COLO829 (cell line): ENCODE measurements at regions not wholly inside any gene's neighbourhood (a gene's known extent, or its start where the extent isn't known, plus 50 kb on each side); places are given as distances from the start of the nearest gene placed in this dataset.

ENCODE experiments used
- DNase-seq: peaks from one replicate; pipeline ENCODE4 v3.0.0; 2012; ENCODE audit warnings: low spot score

DNA sequence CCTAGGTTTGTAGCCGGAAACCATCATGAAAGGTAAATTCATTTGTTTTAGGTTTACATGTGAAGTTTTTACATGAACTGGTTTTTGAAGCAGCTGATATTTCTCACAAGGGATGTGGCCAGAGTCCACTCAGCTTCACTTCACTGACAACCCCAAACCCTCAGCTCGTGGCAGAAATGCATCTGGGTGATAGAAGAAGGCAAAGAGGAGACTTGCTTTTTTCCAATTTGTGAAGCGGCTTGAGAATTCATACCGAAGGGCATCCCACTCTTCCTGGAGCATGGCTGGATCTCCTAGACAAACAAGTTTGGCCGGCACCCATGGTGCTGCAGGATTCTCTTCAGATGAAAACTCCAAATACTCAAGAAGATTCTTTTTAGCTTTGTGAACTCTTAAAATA is 392.8 kb upstream of the CNR1 start:
- no peak for DNase-seq

DNA sequence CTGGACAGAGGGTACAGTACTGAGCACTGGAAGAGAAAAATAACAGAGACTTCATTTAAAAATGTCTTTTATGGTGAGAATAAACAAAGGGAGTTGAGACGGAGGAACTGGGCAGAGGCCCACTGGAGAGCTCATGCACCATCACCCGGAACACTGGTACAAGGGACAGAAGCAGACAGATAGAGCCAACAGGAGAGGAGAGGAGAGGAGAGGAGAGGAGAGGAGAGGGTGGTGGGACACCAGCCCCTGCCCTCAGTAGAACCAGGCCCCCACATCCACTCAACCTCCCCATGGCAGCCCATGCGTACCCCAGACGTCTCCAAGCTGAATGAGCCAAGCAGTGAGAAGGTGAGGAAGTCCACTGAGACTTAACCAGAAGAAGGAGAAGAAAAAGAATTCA is 390.5 kb upstream of the CNR1 start:
- DNase-seq, result no peak

DNA sequence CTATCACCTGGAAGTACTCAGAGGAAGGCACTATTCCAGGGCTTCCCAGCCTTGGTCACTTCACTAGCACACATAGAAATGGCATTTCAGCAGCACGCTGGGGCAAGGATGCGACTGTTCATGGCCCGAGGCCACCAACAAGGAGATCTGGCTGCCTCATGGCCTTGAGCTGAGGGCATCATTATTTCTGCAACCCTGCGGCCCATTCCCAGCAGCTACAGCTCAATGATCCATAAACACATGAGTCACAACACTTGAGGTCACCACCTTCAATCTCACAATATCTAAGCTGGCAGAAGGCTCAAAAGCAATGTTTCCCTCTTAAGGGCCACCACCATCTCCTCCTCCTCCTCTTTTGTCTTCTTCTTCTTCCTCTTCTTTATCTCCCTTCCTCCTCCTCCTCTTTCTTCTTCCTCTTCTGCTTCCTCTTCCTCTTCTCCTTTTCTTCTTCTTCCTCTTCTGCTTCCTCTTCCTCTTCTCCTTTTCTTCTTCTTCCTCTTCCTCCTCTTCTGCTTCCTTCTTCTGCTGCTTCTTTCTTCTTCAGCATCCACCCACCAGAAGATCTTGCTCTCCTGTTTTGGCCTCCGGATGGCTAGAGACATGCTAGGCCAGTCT is 382.9 kb upstream of the CNR1 start:
- no peak for DNase-seq

DNA sequence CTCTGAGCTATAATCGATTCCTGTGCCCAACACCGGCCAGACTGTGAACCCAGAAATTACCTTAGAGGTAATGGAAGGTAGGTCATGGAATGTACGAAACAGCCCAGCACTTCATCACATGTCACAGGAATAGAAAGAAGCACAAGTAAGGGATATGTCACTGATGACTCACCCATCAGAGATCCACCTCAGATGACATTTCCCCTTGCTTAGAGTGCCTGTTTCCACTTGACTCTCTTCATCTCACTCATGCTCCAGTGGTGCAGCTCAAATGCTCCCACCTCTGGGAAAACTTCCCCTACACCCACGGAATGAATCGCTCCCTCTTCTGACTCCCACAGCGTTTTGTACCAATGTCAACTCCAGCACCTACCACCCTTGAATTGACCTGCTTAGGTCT is 381.6 kb upstream of the CNR1 start:
- no peak for DNase-seq

DNA sequence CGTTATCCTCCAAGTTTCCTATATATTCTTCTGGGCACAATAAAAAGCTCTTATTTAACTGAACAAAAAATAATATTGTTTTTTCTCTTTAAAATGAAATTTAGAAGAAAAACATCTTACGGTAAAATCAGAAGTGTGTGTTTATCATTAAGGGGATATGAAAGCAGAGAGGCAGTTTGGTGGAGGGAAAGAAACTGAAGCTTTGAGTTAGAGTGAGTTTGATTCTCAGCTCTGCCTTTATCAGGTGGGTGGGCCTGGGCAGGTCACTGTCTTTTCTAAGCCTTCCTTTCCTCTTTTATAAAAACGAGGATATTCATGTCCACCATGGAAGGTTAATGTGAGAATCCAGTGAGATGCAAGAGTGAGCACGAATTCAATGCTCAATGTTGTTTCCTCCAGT is 379.8 kb upstream of the CNR1 start:
- no peak for DNase-seq

DNA sequence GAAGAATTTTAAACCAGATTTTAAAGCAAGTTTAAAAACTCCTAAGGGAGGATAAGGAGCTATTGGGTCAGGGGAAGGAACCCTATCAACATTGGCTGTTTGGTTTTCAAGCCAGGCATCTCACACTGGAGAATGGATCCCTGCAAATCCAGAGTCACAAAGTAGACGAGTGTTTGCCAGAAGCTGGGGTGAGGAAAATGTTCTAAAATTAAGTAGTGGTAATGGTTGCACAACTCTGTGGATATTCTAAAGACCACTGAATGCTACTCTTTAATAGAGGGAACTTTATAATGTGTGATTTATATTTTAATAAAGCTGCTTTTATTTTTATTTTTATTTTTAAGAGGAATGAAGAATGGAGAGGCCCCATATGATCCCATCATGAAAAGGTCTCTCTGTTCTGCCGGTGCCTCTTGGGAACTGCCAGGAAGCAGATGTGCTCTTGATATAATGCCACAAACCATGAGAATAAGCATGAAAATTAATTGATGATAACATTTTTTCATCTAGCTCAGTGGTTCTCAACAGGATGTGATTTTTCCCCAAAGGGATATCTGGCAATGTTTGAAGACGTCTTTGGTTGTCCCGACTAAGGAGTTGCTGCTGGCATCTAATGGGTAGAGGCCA is 379.0 kb upstream of the CNR1 start:
- peak; percentile 82 for DNase-seq

DNA sequence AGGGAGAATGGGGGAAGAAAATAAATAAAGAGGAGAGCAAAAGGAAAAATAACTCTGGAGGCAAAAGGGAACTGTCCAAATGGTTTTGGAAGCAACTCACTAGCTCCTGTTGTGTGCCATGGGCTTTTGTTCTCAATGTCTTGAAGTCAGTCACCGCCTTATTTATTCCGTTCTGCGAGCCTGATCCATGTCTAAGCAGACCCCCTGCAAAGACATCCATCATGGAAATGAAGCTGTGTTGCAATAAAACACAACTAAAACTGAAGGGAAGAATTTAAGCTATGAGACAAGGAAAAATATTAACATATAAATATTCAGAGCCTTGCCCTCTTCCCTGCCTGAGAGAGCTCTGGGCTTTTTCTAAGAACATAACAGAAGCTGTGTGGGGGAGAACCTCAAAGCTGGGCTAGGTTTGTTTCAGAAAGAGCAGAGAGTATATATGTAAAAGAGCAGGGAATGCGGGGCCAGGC is 373.2 kb upstream of the CNR1 start:
- DNase-seq, result no peak

DNA sequence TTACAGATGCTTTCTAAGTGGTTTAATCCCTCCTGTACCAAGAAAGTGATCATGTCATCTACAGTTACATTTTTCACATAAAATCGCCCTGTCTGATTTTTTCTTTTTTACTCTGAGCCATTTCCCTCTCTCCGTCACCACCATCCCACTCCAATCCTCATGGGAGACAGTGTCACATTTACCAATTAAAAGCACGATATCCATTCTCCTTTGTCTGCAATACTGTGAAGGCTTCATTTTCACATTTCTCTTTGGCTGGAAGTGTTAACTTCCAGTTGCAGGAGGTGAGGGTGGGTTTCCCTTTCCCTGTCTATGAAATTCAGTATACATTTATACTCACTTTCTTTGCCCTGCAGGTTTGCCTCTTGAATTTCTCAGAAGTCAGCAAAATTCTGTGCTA is 372.7 kb upstream of the CNR1 start:
- no peak for DNase-seq

DNA sequence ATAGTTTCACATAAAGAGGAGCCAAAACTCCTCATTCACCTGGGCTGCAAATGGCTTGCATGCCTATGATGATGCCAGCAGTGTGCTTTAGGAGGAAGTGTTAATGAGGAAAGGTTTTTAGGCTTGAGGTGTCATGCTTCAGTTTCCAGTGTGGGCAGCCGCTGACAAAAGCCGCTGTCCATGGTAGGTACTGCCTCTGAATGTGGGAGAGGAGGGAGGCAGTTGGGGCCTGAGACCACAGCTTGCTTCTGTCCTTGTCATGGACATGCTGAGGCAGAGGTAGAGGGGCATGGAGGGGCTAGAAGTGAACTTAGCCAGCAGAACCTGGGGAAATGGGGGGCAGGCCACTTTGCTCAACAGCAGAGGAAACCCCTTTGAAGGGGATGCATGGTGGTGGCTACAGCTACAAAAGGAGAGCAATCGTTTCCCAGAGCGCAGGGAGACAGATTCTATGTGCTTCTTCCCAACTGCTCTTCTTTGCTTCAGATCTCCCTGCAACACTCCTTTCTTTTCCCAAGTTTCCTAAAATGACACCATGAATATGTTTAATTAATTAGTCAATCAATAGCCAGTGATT is 372.1 kb upstream of the CNR1 start:
- DNase-seq, result peak; percentile 11

DNA sequence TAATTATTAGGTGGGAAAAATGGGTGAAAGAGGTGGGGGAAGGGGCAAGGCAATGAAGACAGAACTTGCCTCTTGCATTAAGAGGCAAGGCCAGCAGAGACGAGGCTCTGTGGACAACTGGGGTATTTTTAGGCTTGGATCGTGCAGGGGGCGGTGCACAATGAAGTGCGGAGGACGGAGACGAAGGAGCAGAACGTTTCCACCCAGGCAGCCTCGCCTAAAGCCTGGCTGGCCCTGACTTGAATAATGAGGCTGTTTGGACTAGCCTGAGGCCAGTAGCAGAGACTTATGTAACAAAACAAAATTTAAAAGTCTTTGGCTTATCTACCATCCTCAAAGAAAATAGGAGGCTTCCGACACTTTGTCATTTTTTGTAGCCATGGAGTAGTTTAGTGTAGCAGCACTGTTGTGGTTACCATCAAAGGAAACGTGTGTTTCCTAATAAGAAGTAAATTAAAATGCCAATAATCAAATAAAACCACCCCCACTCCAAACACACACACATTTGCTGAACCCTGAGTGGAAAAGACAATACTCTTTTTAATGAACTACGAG is 370.0 kb upstream of the CNR1 start:
- DNase-seq, result no peak

DNA sequence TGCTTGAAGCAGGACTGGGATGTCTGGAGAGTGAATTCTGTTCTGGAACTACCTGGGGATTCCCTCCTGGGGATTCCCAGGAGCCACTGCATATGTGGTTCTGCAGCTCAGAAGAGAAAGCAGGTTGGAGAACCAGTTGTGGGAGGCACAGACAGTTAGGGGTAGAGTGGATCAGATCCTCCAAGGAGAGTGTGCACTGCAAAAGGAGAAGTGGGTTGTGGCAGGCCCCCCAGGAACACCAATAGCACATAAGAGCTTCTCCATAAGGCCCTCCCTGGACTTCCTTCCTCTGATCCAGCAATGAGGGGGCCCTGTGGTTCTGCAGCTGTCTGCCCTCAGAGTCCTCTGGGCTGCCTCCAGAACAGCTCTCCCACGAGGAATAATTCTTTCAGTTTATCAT is 369.2 kb upstream of the CNR1 start:
- DNase-seq, result no peak

DNA sequence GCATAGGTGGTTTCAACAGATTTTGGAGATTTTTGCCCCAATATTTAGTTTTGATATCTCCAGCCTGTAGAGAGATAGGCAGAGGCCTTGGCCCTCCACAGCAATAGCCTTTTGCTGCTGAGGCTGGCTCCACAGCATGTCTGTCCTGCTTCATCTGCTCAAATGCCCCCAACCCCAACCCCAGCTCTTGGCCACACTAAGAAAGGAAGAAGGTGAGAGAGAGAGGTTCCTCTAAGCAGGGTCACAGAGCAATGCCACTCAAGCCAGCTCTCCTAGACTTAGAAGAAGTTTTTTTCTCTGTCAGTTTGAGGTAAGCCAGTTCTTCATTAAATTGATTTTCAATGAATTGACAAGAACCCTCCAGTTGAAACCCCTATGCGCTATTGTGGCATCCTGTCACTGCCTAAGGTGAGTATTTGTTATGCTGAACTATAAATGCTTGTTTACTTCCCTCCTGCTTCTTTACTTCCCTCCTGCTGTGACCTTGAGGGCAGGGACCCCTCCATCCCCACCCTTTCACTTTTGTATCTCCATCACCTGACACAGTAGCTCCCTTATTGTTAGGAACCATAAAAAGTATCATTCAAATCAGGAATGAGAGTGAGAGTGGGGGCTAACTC is 366.2 kb upstream of the CNR1 start:
- no peak for DNase-seq

DNA sequence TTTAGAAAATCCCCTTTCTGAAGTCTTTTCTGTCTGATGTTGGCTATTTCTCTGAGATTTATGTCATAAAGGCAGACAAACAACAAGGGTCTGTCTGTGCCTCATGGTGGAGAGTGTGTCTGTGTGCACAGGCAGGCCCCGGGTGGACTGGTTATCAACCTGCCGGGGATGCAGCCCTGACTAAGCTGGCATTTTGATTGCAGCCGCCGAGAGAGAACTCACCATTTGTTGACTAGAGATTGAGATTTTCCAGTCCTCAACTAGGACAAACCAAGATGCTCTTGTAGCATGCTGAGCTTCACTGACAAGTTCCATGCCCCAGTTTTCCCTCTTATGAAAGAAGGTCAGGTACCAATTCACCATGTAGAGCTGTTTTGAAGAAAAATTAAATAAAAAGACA is 363.6 kb upstream of the CNR1 start:
- no peak for DNase-seq

DNA sequence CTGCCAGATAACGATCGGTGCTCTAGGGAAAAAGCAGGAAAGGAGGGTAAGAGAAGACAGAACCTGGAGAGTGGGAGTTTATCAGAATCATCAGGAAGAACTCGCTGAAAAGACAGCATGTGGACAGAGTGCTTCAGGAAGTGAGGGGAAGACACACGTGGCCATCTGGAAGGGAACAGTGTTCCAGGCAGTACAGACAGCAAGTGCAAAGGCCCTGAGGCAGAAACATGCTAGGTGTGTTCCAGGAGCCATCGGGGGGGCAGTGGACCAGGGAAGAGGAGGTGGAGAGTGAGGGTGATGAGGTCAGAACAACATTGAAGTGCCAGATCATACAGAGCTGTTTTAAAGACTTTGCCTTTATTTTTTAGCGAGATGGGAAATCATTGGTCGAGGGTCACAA is 354.3 kb upstream of the CNR1 start:
- DNase-seq, result no peak

DNA sequence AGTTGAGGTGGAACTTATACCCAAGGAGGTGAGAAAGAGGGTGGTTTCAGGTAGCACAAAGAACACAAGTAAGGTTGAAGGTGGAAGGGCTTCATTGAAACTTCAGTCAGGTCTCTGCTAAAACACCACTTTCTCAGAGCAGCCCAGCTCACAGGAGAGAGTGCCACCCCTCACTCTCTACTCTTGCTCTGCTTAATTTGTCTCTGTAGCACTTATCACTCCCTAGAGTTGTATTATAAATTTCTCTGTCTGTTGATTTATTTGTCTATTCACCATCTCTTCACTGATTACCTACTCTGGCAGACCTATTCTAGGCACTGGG is 353.8 kb upstream of the CNR1 start:
- DNase-seq, result no peak

DNA sequence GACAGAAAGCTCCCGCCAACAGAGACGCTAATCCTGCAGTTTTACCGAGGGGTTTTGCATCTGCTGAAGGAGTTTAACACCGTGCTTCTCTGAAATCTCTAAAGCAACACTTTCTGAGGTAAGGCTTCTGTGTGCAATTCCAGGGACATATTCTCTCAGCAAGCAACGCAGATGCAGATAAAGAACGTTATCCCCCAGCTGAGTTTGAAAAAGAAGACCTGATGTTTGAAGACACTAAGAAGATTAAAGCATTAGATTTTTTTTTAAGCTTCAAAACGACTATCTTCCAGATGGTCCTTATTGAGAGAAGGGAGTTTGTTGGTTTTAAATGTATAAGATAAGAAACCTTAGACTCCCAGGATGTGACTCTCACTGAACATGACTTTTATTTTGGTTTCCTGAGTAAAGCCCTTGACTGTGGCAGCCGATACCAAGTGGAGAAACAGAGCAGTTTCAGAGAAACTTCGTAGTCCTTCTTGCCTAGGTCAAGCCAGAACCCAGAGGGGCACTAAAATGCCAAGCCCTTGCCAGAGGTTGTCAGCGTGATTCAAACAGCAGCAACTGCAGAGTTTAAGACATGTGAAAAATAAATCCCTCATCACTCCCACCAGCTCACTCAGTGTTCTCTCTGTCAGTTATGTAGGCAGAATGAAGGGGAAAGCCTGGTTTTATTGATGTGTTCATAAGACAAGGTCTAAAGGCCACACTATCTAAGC is 353.3 kb upstream of the CNR1 start:
- DNase-seq, result no peak

DNA sequence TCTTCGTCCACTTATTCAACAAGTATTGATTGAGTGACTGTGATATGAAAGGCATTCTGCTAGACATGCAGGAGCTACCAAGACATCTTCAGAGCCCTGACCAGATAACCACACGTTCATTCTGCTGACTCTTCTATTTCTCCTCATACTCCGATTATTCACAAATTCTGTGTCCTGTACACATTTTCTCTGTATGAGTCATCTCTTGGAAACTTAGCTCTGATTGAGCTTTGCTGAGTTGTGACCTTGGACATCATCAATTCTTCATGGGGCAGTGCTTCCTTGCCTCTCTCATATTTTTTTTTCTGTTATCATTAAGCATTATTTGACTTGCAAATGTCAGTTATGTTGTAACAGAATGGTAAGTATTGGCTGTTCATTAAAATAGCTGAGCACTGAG is 351.6 kb upstream of the CNR1 start:
- peak; percentile 32 for DNase-seq

DNA sequence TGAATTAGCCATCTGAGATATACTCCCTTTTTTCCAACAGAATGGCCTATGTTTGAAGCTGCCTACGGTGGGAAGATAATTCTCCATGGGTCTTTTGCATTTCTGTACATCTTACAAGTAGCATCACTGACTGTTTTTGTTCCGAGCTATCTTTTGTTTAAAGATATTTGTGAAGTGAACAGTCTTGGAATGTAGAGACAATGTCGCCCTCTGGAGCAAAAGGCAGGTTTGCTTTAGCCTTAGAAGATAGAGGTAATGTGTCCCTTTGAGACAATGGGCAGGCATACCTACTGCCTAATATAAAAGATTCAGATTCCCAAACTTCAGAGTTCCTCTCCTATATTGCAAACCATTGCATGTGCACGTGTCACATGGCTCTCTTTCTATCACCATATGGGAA is 347.8 kb upstream of the CNR1 start:
- DNase-seq, result no peak

DNA sequence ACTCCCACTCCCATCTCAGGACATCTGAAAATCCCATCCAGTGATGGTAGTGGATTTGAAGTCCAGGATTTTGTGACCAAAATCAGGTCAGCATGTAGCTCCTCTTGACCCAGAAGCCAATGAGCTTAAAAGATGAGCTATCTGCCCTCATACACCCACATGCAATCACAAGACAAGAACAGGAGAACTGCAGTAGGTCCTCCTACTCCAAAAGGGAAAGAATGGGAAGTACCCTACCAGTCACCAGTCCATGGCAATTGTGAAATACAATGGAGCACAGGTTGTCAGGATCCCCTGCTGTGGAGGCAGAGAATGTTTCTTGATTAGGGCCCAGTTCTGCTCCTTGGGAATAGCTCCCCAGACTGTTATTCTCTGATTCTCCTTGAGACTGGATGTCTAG is 347.3 kb upstream of the CNR1 start:
- DNase-seq, result no peak

DNA sequence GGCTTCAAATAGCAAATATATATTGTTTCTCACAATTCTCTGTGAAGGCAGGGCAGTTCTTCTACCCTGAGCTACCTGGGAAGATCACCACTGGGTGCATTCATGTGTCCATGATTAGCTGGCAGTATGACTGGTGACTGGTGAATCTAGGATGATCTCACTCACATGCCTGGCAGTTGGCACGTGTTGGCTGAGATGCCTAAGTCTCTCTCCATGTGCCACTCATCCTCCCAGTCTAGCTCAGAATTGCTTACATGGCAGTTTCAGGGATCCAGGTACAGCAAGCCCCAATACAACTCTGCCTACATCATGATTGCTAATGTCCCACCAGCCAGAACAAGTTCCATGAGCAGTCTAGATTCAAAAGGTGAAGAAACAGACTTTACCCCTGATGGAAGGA is 346.8 kb upstream of the CNR1 start:
- no peak for DNase-seq

DNA sequence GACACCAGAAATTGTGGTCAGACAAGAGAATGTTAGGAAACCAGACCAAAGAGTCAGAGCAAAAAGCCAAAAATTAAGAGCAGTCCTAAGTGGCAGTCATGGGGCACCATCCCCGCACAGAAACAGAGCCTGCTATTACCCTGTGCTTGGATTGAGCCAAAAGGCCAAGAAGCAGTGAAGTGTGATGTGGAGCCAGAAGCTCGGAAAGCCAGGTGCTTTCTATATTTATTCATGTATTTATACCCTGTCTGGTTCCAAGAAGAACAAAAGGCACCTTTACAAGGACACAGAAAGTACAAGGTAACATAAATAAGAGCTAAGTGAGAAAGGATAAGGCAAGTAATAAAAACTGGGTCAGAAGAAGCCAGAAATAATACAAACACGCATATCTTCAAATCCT is 336.2 kb upstream of the CNR1 start:
- no peak for DNase-seq

DNA sequence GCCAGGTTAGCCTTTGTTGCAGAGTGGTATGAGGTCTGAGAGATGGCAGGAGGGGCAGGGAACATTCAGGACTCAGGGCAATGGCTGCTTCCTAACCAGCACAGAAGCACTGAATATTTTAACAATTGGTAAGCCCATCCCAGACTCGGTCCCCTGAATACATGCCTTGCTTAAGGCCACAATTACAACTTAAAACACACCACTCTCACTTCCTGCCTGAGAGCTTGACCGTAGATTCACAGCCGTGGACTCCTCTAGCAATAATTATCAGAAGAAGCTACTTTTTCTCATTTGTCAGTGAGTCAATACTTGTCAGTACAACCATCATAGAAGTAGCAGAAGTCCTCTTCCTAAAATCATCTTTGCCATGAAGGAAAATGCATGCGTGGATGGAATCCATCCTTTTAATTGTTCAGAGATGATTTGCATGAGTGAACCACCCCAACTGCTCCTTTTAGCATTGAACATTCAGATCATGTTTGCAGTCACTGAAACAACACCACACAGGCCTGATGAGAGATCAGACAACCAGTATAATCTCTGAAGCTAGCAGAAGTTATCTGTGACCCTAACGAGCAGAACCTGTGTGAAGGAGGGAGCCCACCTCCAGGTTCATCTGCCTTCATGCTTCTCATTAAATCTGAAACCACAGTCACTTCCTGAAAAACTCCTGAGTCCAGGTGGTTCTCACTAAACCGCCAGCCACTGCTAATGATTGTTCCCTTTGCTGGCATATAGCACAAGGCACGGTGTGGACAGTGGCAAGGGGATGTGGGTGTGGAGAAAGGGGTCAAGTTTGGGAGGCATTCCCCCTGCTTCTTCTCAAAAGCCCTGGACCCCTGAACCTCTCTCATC is 333.9 kb upstream of the CNR1 start:
- DNase-seq, result no peak
